22Rv1 (cell line): ENCODE measurements at regions not wholly inside any gene's neighbourhood (a gene's known extent, or its start where the extent isn't known, plus 50 kb on each side); places are given as distances from the start of the nearest gene placed in this dataset.

Experiments
- CTCF ChIP-seq: fragments of 450-650 bp; IDR thresholded peaks from 2 replicates; pipeline ENCODE4 v1.5.1; 2017; ENCODE audit warnings: mild to moderate bottlenecking
- ZFX ChIP-seq: fragments of 450-650 bp; IDR thresholded peaks from 2 replicates; pipeline ENCODE4 v1.6.1; 2017; ENCODE audit warnings: antibody characterized with exemption, borderline replicate concordance

DNA sequence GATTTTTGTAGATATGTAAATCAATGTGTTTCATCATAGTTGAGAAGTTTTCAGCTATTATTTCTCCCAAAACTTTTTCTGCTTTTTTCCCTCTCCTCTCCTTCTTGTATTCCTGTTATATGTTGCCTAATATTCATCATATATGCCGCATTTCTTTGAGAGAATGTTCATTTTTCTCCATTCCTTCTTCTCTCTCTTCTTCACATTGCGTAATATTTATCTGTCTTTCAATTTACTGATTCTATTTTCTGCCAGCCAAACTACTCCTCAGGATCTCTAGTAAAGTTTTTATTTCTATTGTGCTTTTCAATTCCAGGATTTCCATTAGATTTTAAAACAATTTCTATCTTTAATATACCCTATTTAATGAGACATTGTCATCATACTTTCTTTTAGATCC is 896.8 kb downstream of the EPHA7 start:
- TF ChIP-seq CTCF, result no peak
- no peak for TF ChIP-seq ZFX
